ENCODE measurements at regions not wholly inside any gene's neighbourhood (a gene's known extent, or its start where the extent isn't known, plus 50 kb on each side); places are given as distances from the start of the nearest gene placed in this dataset.

GRCh38 chr2:7931808-7932207 lies 750.0 kb upstream of the ID2 start:
- Histone ChIP-seq H3K9me3 (no peaks in the 10 kb centered on the region), H3K4me3 (replicated peaks in 1 of 3) (no peak overlapping the region), H3K27me3 (no peaks in the 10 kb centered on the region), H3K27ac (no peak overlapping the region), H3K36me3 (no peaks in the 10 kb centered on the region), H3K4me1 (peaks cover 8 to 11% of the 10 kb centered on the region in 2 donors)
- DNase-seq = no peak
- 90 to 92% methylated on average over 4 of the region's 4 CpGs for WGBS, 2 donors
- no peak for TF ChIP-seq POLR2A (IDR thresholded peaks at IDR 0.05)
- TF ChIP-seq CTCF (IDR thresholded peaks at IDR 0.05) = no peak
- intact Hi-C loops (cut with DNase I) = no loop called here

- intact Hi-C loops (cut with DNase I) = no loop called here
- TF ChIP-seq CTCF (IDR thresholded peaks at IDR 0.05) (no peak), POLR2A (IDR thresholded peaks at IDR 0.05) (no peak)
- Histone ChIP-seq H3K27me3 (no peaks in the 10 kb centered on the region), H3K4me1 (peaks cover 8 to 11% of the 10 kb centered on the region in 2 donors), H3K4me3 (replicated peaks in 1 of 3) (no peak overlapping the region), H3K9me3 (no peaks in the 10 kb centered on the region), H3K27ac (no peak overlapping the region), H3K36me3 (no peaks in the 10 kb centered on the region)
- DNase-seq = no peak
- 64 to 65% methylated on average over 1 of the region's 1 CpG for WGBS, 2 donors
Measured at GRCh38 chr2:7933672-7934071, 748.2 kb upstream of the ID2 start.

GRCh38 chr2:7934476-7934875 lies 747.4 kb upstream of the ID2 start:
- TF ChIP-seq CTCF (IDR thresholded peaks at IDR 0.05) (no peak), POLR2A (IDR thresholded peaks at IDR 0.05) (no peak)
- no peaks in the 10 kb centered on the region for H3K9me3 ChIP-seq
- peaks cover 8 to 11% of the 10 kb centered on the region in 2 donors for H3K4me1 ChIP-seq
- no peak overlapping the region for H3K4me3 ChIP-seq (replicated peaks in 1 of 3)
- WGBS, 2 donors = 94 to 95% methylated on average over 4 of the region's 4 CpGs
- DNase-seq = no peak
- H3K36me3 ChIP-seq = no peaks in the 10 kb centered on the region
- H3K27ac ChIP-seq = no peak overlapping the region
- no peaks in the 10 kb centered on the region for H3K27me3 ChIP-seq
- intact Hi-C loops (cut with DNase I) = no loop called here

GRCh38 chr2:7937082-7937481 lies 744.8 kb upstream of the ID2 start:
- no peaks in the 10 kb centered on the region for H3K4me1 ChIP-seq
- intact Hi-C loops (cut with DNase I) = no loop called here
- H3K27me3 ChIP-seq = no peaks in the 10 kb centered on the region
- WGBS, 2 donors = 98 to 100% methylated on average over 1 of the region's 1 CpG
- no peak overlapping the region for H3K4me3 ChIP-seq (replicated peaks in 1 of 3)
- H3K36me3 ChIP-seq = no peaks in the 10 kb centered on the region
- H3K9me3 ChIP-seq = no peaks in the 10 kb centered on the region
- H3K27ac ChIP-seq = no peak overlapping the region
- DNase-seq = no peak
- TF ChIP-seq POLR2A (IDR thresholded peaks at IDR 0.05) (no peak), CTCF (IDR thresholded peaks at IDR 0.05) (no peak)

GRCh38 chr2:7940723-7941122 lies 741.1 kb upstream of the ID2 start:
- H3K36me3 ChIP-seq = no peaks in the 10 kb centered on the region
- 93 to 95% methylated on average over 3 of the region's 3 CpGs for WGBS, 2 donors
- TF ChIP-seq POLR2A (IDR thresholded peaks at IDR 0.05) = no peak
- TF ChIP-seq CTCF (IDR thresholded peaks at IDR 0.05) = no peak
- intact Hi-C loops (cut with DNase I) = no loop called here
- H3K27me3 ChIP-seq = no peaks in the 10 kb centered on the region
- H3K4me3 ChIP-seq (replicated peaks in 1 of 3) = no peak overlapping the region
- H3K4me1 ChIP-seq = no peaks in the 10 kb centered on the region
- no peak overlapping the region for H3K27ac ChIP-seq
- no peaks in the 10 kb centered on the region for H3K9me3 ChIP-seq
- DNase-seq = no peak
